ENCODE measurements at regions not wholly inside any gene's neighbourhood (a gene's known extent, or its start where the extent isn't known, plus 50 kb on each side); places are given as distances from the start of the nearest gene placed in this dataset.

DNA sequence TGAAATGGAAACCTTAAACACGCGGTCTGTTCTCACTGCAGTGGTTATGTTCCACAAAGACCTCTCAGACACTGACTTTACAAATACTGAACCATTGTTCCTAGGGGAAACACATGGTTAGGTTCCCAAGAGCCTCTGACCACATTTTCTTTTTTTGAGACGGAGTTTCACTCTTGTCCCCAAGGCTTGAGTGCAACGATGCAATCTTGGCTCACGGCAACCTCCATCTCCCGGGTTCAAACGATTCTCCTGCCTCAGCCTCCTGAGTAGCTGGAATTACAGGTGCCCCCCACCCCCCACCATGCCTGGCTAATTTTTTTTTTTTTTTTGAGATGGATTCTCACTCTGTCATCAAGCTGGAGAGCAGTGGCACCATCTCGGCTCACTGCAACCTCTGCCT lies 179.7 kb downstream of the RBFOX3 start:
- Histone ChIP-seq H3T11ph (ENCODE audit: low read length) (no peak overlapping the region), H2AK5ac (ENCODE audit: insufficient read length, low read length) (no peak overlapping the region), H2BK20ac (ENCODE audit: low read depth, low read length, poor library complexity, severe bottlenecking) (no peak overlapping the region), H3K79me2 (ENCODE audit: insufficient read depth, low read length) (no peaks in the 10 kb centered on the region), H4K8ac (replicated peaks; ENCODE audit: insufficient read length, low read depth, low read length) (no peak overlapping the region), H2BK120ac (ENCODE audit: low read depth, low read length, poor library complexity, severe bottlenecking) (no peak overlapping the region), H4K91ac (ENCODE audit: insufficient read length, low read depth, low read length) (no peak overlapping the region), H3K27ac (ENCODE audit: insufficient read length, low read depth, low read length) (no peak overlapping the region), H2BK5ac (ENCODE audit: insufficient read length, low read length) (no peak overlapping the region), H3K56ac (ENCODE audit: insufficient read length, low read depth, low read length) (no peak overlapping the region), H3K9ac (ENCODE audit: extremely low read depth, insufficient read length, low read length) (no peak overlapping the region), H2BK12ac (ENCODE audit: insufficient read length, low read depth, low read length) (no peak overlapping the region), H4K5ac (ENCODE audit: insufficient read length, low read depth, low read length) (no peak overlapping the region), H3K14ac (ENCODE audit: insufficient read depth, low read length) (no peak overlapping the region), H3K27me3 (ENCODE audit: insufficient read depth, low read length) (no peaks in the 10 kb centered on the region), H3K23me2 (ENCODE audit: insufficient read length, low read depth, low read length, poor library complexity, severe bottlenecking) (no peaks in the 10 kb centered on the region), H3K4me1 (ENCODE audit: insufficient read depth, low read length) (no peaks in the 10 kb centered on the region), H3K9me3 (ENCODE audit: control insufficient read depth, low read depth, low read length) (no peaks in the 10 kb centered on the region), H2BK15ac (ENCODE audit: low read depth, low read length) (no peak overlapping the region), H3K4me2 (ENCODE audit: insufficient read depth, insufficient read length, low read length) (no peak overlapping the region), H3K79me1 (ENCODE audit: insufficient read depth, low read depth, low read length, poor library complexity, severe bottlenecking) (no peaks in the 10 kb centered on the region), H3K4ac (ENCODE audit: low read depth, low read length) (no peak overlapping the region), H3K23ac (ENCODE audit: insufficient read length, low read depth, low read length) (no peak overlapping the region), H2AFZ (ENCODE audit: low read length) (no peak overlapping the region), H4K20me1 (ENCODE audit: control insufficient read depth, insufficient read depth, insufficient read length) (no peaks in the 10 kb centered on the region), H3K18ac (ENCODE audit: insufficient read length, low read depth, low read length) (no peak overlapping the region)
- no peak overlapping the region for H3K27ac Mint-ChIP-seq
- DNase-seq, result no peak
- H3K36me3 Mint-ChIP-seq (ENCODE audit: insufficient read depth in 1 of 3, low read depth in 3 of 3), result no peaks in the 10 kb centered on the region
- TF ChIP-seq, protein P1, sequence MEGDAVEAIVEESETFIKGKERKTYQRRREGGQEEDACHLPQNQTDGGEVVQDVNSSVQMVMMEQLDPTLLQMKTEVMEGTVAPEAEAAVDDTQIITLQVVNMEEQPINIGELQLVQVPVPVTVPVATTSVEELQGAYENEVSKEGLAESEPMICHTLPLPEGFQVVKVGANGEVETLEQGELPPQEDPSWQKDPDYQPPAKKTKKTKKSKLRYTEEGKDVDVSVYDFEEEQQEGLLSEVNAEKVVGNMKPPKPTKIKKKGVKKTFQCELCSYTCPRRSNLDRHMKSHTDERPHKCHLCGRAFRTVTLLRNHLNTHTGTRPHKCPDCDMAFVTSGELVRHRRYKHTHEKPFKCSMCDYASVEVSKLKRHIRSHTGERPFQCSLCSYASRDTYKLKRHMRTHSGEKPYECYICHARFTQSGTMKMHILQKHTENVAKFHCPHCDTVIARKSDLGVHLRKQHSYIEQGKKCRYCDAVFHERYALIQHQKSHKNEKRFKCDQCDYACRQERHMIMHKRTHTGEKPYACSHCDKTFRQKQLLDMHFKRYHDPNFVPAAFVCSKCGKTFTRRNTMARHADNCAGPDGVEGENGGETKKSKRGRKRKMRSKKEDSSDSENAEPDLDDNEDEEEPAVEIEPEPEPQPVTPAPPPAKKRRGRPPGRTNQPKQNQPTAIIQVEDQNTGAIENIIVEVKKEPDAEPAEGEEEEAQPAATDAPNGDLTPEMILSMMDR (conservative IDR thresholded peaks at IDR 0.05), result no peak
- peaks cover 0 to 3% of the 10 kb centered on the region in 2 experiments; a peak in 1 of 4 replicates for H3K4me1 Mint-ChIP-seq
- H3K27me3 Mint-ChIP-seq (ENCODE audit: low read depth), result peaks cover 19% of the 10 kb centered on the region; the same call in 1 of the 2 replicates
- peaks cover 4% of the 10 kb centered on the region in 2 experiments; a peak in 1 of 5 replicates for H3K9me3 Mint-ChIP-seq
- no peak overlapping the region for H3K4me3 Mint-ChIP-seq
- WGBS (ENCODE audit: extremely low coverage, insufficient read length, low lambda C conversion rate), result no CpG with 5 or more reads among the region's 8 CpGs

Data from H9 (cell line).